Left forelimb (tissue), 1 donor: ENCODE measurements at regions not wholly inside any gene's neighbourhood (a gene's known extent, or its start where the extent isn't known, plus 50 kb on each side); places are given as distances from the start of the nearest gene placed in this dataset.

Source experiments
- DNase-seq: peaks from one replicate; pipeline ENCODE4 v3.0.0-alpha.2; 2018; ENCODE audit warnings: low spot score

GRCh38 chr6:139514819-139515218, 140.4 kb upstream of the CITED2 start:
- DNase-seq = no peak

- no peak for DNase-seq
Observed at GRCh38 chr6:139510040-139510790, 135.8 kb upstream of the CITED2 start.

- DNase-seq = no peak
Observed at GRCh38 chr6:139509167-139509566, 134.7 kb upstream of the CITED2 start.

- DNase-seq = no peak
Observed at GRCh38 chr6:139508576-139508975, 134.1 kb upstream of the CITED2 start.

GRCh38 chr6:139508023-139508422, 133.6 kb upstream of the CITED2 start:
- no peak for DNase-seq

GRCh38 chr6:139500977-139501376, 126.5 kb upstream of the CITED2 start:
- DNase-seq = no peak

GRCh38 chr6:139498715-139499114, 124.3 kb upstream of the CITED2 start:
- DNase-seq = no peak

GRCh38 chr6:139497345-139497961, 123.0 kb upstream of the CITED2 start:
- no peak for DNase-seq

- DNase-seq = no peak
Observed at GRCh38 chr6:139496654-139497344, 122.4 kb upstream of the CITED2 start.

- no peak for DNase-seq
Observed at GRCh38 chr6:139494376-139494990, 120.0 kb upstream of the CITED2 start.

- DNase-seq = no peak
Observed at GRCh38 chr6:139490482-139490881, 116.0 kb upstream of the CITED2 start.

GRCh38 chr6:139486476-139486799, 112.0 kb upstream of the CITED2 start:
- no peak for DNase-seq

- DNase-seq = no peak
Observed at GRCh38 chr6:139485742-139486475, 111.5 kb upstream of the CITED2 start.

- DNase-seq = no peak
Observed at GRCh38 chr6:139485185-139485584, 110.7 kb upstream of the CITED2 start.

GRCh38 chr6:139483079-139483478, 108.6 kb upstream of the CITED2 start:
- no peak for DNase-seq

- DNase-seq = no peak
Observed at GRCh38 chr6:139482287-139482686, 107.8 kb upstream of the CITED2 start.

GRCh38 chr6:139480356-139481165, 106.1 kb upstream of the CITED2 start:
- no peak for DNase-seq

GRCh38 chr6:139479433-139480222, 105.2 kb upstream of the CITED2 start:
- no peak for DNase-seq

- DNase-seq = no peak
Observed at GRCh38 chr6:139475646-139476045, 101.2 kb upstream of the CITED2 start.

GRCh38 chr6:139475241-139475640, 100.8 kb upstream of the CITED2 start:
- no peak for DNase-seq
